ENCODE measurements at regions not wholly inside any gene's neighbourhood (a gene's known extent, or its start where the extent isn't known, plus 50 kb on each side); places are given as distances from the start of the nearest gene placed in this dataset.

DNA sequence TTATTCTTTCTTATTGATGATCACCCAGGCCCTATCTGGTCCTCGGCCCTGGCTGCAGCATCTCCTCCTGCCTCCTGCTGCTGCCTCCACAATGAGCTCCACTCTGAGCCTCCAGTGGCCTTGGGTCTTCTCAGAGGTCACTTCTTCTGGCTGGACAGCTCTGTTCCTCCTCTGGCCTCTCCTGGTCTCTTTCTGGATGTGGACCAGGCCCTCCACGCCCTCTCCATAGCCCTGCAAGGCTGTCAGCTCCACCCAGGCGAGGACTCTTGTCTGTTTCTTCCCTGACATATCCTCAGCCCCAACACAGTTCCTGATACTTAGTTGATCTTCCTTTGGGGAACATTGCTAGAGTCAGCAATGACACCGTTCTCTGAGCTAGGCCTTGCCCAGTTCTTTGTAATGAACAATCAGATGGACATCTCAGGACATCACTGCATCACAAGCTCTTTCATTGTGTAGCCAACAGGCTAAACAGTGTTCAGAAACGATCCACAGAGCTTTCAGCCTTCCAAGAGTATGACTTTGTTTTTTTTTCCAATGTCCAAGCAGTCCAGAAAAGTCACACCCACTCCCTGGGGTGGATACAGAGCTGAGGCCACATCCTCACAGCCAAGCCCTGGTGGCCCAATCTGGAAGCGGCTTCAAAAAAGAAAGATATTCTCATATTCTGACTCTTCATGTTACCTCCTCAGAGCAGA is 62.5 kb upstream of the DNAH5 start (continued):
- TF ChIP-seq, protein P1, sequence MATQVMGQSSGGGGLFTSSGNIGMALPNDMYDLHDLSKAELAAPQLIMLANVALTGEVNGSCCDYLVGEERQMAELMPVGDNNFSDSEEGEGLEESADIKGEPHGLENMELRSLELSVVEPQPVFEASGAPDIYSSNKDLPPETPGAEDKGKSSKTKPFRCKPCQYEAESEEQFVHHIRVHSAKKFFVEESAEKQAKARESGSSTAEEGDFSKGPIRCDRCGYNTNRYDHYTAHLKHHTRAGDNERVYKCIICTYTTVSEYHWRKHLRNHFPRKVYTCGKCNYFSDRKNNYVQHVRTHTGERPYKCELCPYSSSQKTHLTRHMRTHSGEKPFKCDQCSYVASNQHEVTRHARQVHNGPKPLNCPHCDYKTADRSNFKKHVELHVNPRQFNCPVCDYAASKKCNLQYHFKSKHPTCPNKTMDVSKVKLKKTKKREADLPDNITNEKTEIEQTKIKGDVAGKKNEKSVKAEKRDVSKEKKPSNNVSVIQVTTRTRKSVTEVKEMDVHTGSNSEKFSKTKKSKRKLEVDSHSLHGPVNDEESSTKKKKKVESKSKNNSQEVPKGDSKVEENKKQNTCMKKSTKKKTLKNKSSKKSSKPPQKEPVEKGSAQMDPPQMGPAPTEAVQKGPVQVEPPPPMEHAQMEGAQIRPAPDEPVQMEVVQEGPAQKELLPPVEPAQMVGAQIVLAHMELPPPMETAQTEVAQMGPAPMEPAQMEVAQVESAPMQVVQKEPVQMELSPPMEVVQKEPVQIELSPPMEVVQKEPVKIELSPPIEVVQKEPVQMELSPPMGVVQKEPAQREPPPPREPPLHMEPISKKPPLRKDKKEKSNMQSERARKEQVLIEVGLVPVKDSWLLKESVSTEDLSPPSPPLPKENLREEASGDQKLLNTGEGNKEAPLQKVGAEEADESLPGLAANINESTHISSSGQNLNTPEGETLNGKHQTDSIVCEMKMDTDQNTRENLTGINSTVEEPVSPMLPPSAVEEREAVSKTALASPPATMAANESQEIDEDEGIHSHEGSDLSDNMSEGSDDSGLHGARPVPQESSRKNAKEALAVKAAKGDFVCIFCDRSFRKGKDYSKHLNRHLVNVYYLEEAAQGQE (IDR thresholded peaks at IDR 0.05; ENCODE audit: unreplicated experiment): no peak
- TF ChIP-seq, protein P2, sequence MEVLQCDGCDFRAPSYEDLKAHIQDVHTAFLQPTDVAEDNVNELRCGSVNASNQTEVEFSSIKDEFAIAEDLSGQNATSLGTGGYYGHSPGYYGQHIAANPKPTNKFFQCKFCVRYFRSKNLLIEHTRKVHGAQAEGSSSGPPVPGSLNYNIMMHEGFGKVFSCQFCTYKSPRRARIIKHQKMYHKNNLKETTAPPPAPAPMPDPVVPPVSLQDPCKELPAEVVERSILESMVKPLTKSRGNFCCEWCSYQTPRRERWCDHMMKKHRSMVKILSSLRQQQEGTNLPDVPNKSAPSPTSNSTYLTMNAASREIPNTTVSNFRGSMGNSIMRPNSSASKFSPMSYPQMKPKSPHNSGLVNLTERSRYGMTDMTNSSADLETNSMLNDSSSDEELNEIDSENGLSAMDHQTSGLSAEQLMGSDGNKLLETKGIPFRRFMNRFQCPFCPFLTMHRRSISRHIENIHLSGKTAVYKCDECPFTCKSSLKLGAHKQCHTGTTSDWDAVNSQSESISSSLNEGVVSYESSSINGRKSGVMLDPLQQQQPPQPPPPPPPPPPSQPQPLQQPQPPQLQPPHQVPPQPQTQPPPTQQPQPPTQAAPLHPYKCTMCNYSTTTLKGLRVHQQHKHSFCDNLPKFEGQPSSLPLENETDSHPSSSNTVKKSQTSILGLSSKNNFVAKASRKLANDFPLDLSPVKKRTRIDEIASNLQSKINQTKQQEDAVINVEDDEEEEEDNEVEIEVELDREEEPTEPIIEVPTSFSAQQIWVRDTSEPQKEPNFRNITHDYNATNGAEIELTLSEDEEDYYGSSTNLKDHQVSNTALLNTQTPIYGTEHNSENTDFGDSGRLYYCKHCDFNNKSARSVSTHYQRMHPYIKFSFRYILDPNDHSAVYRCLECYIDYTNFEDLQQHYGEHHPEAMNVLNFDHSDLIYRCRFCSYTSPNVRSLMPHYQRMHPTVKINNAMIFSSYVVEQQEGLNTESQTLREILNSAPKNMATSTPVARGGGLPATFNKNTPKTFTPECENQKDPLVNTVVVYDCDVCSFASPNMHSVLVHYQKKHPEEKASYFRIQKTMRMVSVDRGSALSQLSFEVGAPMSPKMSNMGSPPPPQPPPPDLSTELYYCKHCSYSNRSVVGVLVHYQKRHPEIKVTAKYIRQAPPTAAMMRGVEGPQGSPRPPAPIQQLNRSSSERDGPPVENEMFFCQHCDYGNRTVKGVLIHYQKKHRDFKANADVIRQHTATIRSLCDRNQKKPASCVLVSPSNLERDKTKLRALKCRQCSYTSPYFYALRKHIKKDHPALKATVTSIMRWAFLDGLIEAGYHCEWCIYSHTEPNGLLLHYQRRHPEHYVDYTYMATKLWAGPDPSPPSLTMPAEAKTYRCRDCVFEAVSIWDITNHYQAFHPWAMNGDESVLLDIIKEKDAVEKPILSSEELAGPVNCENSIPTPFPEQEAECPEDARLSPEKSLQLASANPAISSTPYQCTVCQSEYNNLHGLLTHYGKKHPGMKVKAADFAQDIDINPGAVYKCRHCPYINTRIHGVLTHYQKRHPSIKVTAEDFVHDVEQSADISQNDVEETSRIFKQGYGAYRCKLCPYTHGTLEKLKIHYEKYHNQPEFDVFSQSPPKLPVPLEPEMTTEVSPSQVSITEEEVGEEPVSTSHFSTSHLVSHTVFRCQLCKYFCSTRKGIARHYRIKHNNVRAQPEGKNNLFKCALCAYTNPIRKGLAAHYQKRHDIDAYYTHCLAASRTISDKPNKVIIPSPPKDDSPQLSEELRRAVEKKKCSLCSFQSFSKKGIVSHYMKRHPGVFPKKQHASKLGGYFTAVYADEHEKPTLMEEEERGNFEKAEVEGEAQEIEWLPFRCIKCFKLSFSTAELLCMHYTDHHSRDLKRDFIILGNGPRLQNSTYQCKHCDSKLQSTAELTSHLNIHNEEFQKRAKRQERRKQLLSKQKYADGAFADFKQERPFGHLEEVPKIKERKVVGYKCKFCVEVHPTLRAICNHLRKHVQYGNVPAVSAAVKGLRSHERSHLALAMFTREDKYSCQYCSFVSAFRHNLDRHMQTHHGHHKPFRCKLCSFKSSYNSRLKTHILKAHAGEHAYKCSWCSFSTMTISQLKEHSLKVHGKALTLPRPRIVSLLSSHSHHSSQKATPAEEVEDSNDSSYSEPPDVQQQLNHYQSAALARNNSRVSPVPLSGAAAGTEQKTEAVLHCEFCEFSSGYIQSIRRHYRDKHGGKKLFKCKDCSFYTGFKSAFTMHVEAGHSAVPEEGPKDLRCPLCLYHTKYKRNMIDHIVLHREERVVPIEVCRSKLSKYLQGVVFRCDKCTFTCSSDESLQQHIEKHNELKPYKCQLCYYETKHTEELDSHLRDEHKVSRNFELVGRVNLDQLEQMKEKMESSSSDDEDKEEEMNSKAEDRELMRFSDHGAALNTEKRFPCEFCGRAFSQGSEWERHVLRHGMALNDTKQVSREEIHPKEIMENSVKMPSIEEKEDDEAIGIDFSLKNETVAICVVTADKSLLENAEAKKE (CRISPR knock-in tag; IDR thresholded peaks at IDR 0.05): no peak
- no peak for TF ChIP-seq EZH2 (IDR thresholded peaks at IDR 0.05; ENCODE audit: low read depth, unreplicated experiment)
- no peak for TF ChIP-seq ZNF331 (CRISPR knock-in tag; IDR thresholded peaks at IDR 0.05; ENCODE audit: low read depth)
